ENCODE measurements at regions not wholly inside any gene's neighbourhood (a gene's known extent, or its start where the extent isn't known, plus 50 kb on each side); places are given as distances from the start of the nearest gene placed in this dataset.
"Not testable (repeated sequence)": the region's sequence is repeated elsewhere in the genome, so short reads cannot be mapped to it uniquely, and the experiment has no call there.

DNA sequence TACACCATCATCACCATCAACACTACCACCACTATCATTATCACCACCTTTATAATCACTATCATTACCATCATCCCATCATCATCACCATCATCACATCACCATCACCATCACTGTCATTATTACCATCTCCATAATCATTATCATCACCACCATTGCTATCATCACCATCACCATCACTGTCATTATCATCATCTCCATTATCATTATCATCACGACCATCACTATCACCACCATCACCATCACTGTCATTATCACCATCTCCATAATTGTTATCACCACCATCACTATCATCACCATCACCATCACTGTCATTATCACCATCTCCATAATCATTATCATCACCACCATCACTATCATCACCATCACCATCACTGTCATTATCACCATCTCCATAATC is 279.6 kb upstream of the HS6ST1 start:
- not testable (repeated sequence) for DNase-seq (ENCODE audit: low read depth)

DNA sequence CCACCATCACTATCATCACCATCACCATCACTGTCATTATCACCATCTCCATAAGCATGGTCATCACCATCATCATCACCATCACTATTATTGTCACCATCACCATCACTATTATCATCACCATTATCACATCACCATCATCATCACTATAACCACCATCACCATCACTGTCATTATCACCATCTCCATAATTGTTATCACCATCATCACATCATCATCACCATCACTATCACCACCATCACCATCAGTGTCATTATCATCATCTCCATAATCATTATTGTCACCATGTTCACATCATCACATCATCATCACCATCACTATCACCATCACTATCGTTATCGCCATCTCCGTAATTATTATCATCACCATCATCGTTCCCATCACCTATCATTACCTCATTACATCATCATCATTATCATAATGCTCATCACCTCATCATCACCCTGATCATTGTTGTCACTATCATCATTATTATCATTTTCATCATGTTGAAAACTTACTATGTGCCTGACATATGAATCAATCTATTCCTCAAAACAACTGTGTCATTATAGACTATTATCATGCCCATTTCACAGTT is 280.3 kb upstream of the HS6ST1 start:
- no peak for DNase-seq (ENCODE audit: low read depth)

GRCh38 chr2:128599700-128600099 is 281.0 kb upstream of the HS6ST1 start:
- DNase-seq (ENCODE audit: low read depth), result no peak

DNA sequence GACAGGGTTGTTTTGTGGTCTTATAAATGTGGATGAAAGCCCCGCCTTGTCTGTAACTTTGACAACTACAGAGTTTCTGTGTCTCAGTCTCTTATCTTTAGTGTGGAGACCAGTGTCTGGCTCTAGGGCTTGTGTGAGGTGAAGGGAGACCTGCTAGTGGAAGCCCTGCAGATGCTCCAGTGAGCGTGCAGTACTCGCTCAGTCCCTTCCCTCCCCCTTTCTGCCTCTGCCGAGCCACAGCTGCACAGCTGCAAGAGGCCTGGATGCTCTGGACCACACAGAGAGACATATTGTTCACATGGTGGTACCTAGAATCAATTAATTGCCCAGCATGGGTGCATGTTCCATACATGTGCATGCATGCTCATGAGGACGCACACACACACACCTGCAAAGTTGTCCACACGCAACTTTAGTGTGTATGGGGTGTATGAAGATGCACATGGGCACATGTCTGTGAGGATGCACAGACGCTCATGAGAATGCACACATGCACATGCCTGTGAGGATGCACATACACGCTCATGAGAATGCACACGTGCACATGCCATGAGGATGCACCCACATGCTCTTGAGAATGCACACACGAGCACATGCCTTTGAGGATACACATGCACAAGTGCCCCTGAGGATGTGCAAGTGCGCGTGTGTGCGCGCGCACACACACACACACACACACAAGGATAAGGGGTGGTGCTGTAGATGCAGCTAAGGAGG is 282.1 kb upstream of the HS6ST1 start:
- DNase-seq (ENCODE audit: low read depth), result no peak

- no peak for DNase-seq (ENCODE audit: low read depth)
Measured at GRCh38 chr2:128601298-128602037, 282.8 kb upstream of the HS6ST1 start.

- DNase-seq (ENCODE audit: low read depth), result no peak
Measured at GRCh38 chr2:128602038-128602698, 283.5 kb upstream of the HS6ST1 start.

DNA sequence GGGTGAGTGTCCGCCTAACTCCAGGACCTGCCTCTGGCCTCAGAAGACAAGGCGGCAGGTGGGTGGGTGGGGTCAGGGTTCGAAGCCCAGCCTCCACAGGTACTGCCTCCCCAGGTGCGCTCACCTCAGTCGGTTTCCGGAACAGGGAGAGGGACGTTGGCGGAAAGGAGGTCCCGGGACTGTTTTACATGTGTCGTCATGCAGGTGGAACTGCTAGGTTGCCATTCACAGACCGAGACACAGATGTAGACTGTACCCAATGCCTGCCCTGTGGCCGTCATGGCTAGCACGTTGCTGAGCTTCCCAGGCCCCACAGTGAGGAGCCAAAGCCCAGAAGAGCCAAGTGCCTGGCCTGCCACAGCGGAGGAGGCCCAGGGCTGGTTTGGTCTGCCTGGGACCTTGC is 284.0 kb upstream of the HS6ST1 start:
- no peak for DNase-seq (ENCODE audit: low read depth)

- no peak for DNase-seq (ENCODE audit: low read depth)
Measured at GRCh38 chr2:128603411-128603924, 284.8 kb upstream of the HS6ST1 start.

GRCh38 chr2:128604045-128604444 is 285.4 kb upstream of the HS6ST1 start:
- DNase-seq (ENCODE audit: low read depth), result no peak

DNA sequence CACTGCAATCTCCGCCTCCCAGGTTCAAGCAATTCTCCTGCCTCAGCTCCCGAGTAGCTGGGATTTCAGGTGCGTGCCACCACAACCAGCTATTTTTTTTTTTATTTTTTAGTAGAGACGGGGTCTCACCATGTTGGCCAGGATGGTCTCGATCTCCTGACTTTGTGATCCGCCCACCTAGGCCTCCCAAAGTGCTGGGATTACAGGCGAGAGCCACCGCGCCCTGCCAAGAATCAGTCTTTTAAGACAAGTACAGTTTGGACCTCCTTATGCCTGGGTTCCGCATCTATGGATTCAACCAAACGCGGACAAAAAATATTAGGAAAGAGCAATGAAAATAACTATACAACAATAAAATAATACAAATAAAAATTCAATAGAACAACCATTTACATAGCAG is 285.9 kb upstream of the HS6ST1 start:
- DNase-seq (ENCODE audit: low read depth), result not testable (repeated sequence)

DNA sequence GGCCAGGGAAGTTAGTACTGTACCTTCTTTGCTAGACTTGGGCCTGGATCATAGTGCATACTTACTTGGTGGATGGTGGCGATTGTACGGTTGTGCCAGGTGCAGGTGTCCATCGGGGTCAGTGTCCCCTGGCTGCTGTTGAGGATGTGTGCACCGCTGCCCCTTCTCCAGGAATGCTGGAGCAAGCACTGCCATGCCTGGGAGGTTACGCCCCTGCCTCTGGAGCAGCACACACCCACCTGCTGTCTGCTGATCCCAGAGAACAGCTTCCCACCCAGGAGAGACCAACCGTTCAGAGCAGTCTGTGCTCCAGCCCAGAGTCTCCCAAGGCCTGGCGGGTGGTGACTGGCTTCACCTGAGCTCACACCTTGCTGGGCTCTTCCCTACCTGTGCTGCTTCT is 286.8 kb upstream of the HS6ST1 start:
- DNase-seq (ENCODE audit: low read depth), result no peak

DNA sequence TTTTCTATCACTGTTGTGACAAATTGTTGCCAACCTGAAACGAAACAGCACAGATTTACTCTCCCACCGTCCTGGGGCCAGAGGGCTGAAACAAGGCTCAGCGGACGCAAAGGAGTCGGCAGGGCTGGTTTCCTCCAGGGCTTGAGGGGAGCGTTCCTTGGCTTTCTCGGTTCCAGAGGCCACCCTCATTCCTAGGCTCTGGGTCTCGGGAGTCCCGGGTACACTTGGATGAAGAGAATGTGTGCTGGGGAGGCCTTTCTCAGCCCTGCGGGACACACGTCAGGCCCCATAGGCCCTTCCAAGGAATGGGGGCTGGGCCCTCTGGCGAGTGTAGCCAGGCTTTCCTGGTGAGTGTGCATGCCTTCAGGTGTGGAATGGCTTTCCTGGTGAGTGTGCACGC is 287.3 kb upstream of the HS6ST1 start:
- no peak for DNase-seq (ENCODE audit: low read depth)

DNA sequence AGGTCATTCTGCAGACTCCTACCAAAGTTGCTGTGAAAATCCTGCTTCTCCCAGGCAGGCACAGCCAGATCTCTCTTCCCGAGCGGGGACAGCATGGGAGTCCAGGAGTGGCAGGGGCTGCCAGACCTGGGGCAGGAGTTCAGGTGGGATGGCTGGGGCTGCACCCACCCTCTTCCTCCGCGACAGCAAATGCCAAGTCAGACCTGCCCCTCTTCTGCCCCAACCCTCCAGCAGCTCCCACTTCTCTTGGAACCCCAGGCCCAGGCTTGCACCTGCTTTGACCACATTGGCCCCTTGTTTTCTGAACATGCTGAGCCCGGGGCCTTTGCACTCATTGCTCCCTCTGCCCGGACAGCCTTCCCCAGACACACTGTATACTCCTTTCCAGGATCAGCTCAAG is 288.2 kb upstream of the HS6ST1 start:
- no peak for DNase-seq (ENCODE audit: low read depth)

DNA sequence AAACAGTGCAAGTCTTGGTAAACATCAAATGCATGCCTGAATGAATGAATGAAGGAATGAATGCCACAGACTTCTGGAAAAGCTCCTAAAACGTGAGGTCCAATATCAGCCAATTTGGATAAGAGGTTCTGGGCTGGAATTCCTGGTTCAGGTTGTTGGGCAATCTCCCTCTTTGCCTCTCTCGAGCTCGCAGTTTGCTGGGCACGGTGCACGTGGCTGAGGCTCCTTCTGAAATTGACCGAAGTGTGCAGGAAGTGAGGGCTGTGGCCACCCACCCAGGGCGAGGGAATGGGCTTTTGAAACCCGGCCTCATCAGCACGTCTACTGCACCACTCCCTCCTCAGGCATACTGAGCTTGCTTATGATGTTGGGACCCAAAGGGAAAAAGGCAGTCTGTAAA is 288.8 kb upstream of the HS6ST1 start:
- DNase-seq (ENCODE audit: low read depth), result no peak

GRCh38 chr2:128607911-128608506 is 289.3 kb upstream of the HS6ST1 start:
- no peak for DNase-seq (ENCODE audit: low read depth)

GRCh38 chr2:128608921-128609880 is 290.5 kb upstream of the HS6ST1 start:
- DNase-seq (ENCODE audit: low read depth), result no peak

- DNase-seq (ENCODE audit: low read depth), result no peak
Measured at GRCh38 chr2:128610496-128610895, 291.8 kb upstream of the HS6ST1 start.

DNA sequence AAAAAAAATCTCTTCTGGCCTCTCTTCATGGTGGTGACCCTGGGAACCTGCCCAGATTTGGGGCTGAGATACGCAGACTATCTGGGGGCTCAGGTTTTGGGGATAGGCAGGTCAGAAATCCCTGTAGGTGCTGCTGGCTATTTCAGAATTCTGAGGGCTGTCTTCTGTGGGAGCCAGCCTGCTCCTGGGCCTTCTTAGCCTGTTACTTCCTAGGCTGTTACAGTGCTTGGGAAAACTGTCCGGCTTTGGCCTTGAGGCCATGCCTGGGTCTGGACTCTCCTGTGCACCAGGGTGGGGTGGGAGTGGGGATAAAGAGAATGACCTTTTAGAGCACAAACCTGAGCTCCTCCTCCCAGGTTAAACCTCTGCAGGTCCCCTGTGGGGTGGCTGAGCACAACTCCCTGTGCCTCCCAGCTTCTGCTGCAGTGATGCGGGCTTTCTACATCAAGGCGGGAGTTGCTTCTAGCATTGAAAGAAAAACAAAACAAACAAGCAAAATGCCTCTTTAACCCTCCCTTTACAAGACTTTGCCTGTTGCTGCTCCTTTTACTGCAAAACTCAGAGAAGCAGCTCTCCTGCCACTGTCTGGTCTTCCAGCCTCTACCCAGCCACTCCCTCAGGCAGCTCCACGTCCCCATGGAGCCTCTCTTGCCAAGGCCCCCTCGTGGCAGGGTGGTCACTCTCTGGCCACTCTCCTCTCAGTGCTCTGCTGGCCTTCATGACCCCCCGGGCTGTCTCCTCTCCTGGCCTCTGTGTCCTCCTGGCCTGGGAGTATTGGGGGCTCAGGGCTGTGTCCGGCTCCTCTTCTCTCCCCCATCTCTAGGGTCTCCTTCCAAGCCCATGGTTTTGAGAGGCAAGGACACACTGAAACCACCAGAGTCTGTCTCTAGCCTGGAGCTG is 293.0 kb upstream of the HS6ST1 start:
- DNase-seq (ENCODE audit: low read depth), result no peak

DNA sequence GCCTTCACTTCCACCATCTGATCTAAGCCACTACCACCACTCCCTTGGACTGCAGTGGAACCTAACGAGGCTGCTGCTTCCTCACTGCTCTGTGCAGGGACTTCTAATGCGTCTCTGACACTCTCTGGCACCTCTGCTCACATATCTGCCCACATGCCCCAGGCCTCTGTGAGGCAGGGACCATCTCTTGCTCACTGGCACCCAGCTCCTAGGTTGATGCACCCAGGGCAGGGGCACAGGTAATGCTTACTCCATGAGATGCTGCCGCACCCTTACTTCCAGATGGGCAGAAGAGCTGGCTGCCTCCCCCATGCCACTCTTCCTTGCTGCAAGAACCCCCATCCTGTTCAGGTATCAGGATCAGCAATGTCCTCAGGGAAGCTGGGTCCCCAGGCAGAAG is 294.0 kb upstream of the HS6ST1 start:
- no peak for DNase-seq (ENCODE audit: low read depth)

GRCh38 chr2:128613351-128613750 is 294.7 kb upstream of the HS6ST1 start:
- DNase-seq (ENCODE audit: low read depth), result no peak
